ENCODE measurements at regions not wholly inside any gene's neighbourhood (a gene's known extent, or its start where the extent isn't known, plus 50 kb on each side); places are given as distances from the start of the nearest gene placed in this dataset.
"Not testable (repeated sequence)": the region's sequence is repeated elsewhere in the genome, so short reads cannot be mapped to it uniquely, and the experiment has no call there.

DNA sequence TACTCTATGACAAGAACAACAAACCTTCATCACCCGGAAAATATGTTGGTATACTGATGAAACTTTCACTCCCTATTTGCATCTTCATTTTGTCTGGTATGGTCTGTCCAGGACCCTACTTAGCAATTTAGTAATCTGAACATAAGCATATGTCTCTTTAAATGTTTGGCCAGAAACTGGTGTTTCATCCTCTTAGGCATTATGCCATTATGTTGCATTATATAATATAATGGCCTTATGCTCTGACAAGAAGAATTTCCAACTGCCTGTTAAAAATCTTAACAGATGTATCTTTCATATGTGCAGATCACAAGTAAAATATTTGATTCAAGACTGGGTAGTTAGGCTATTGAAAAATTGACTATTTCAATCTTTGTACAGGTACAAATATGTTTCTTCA is 610.6 kb upstream of the PRR20A start:
- Histone ChIP-seq H3K27me3 (replicated peaks) (no peaks in the 10 kb centered on the region), H3K27ac (no peak overlapping the region), H3K4me3 (no peak overlapping the region), H3K9me3 (replicated peaks) (no peaks in the 10 kb centered on the region), H3K36me3 (no peaks in the 10 kb centered on the region), H3K4me1 (replicated peaks) (no peaks in the 10 kb centered on the region)
- no peak for DNase-seq (ENCODE audit: low read depth in 1 of 2, low spot score in 2 of 2)

DNA sequence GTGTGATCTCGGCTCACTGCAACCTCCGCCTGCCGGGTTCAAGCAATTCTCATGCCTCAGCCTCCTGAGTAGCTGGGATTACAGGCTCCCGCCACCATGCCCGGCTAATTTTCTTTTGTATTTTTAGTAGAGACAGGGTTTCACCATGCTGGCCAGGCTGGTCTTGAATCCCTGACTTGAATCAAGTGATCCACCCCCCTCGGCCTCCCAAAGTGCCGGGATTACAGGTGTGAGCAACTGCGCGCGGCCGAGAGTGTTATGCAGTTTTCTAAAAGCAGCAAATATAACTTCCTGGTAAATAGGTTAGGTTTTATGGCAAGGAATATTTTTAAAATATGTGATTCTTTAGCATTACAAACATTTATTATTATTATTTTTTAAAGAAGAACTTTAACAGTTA is 592.8 kb upstream of the PRR20A start:
- not testable (repeated sequence) for H3K4me1 ChIP-seq (replicated peaks); H3K27me3 ChIP-seq (replicated peaks); H3K4me3 ChIP-seq; H3K27ac ChIP-seq; DNase-seq (ENCODE audit: low read depth in 1 of 2, low spot score in 2 of 2); H3K36me3 ChIP-seq; H3K9me3 ChIP-seq (replicated peaks)

DNA sequence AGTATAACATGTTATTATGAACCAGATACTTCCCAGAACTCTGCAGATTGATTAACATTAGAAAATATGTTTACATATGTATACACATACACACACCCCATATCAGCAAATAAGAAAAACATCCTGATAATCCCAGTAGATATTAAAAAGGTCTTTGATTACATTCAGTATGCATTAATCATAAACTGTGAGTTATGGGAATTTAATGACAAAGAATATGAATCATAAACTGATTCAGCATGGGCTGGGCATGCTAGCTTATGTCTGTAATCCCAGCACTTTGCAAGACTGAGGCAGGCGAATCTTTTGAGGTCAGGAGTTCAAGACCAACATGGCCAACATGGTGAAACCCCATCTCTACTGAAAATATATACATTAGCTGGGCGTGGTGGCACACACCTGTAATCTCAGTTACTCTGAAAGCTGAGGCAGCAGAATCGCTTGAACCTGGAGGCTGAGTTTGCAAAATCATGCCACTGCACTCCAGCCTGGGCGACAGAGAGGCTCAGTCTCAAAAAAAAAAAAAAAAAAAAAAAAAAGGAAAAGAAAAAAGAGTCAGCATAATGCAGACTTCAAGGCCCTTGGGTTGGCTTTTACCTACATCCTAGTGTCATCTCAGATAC is 581.9 kb upstream of the PRR20A start:
- Histone ChIP-seq H3K4me1 (replicated peaks) (no peaks in the 10 kb centered on the region), H3K36me3 (no peaks in the 10 kb centered on the region), H3K4me3 (no peak overlapping the region), H3K27me3 (replicated peaks) (no peaks in the 10 kb centered on the region), H3K9me3 (replicated peaks) (no peaks in the 10 kb centered on the region), H3K27ac (no peak overlapping the region)
- no peak for DNase-seq (ENCODE audit: low read depth in 1 of 2, low spot score in 2 of 2)

DNA sequence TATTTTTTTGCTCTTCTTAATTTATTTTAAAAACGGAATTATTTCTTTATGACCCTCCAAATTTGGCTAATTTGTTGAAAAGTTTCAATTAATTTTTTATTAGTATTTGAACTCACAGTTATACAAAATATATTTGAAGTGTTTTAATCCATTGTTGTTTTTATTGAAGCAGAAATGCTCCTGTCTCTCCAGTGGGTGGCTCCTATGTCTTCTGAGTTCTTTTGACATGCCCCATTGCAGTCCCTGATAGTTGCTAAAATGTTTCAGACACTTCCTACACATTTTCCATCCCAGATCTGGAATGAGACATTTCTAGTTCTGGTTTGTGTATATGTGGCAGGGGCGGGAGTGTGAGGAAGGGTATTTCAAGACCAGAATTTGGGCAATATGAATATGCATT is 579.4 kb upstream of the PRR20A start:
- Histone ChIP-seq H3K36me3 (no peaks in the 10 kb centered on the region), H3K9me3 (replicated peaks) (no peaks in the 10 kb centered on the region), H3K4me1 (replicated peaks) (no peaks in the 10 kb centered on the region), H3K27ac (no peak overlapping the region), H3K4me3 (no peak overlapping the region), H3K27me3 (replicated peaks) (no peaks in the 10 kb centered on the region)
- no peak for DNase-seq (ENCODE audit: low read depth in 1 of 2, low spot score in 2 of 2)

GRCh38 chr13:56563663-56564062 is 577.1 kb upstream of the PRR20A start:
- no peak for DNase-seq (ENCODE audit: low read depth in 1 of 2, low spot score in 2 of 2)
- no peak overlapping the region for H3K4me3 ChIP-seq
- no peak overlapping the region for H3K27ac ChIP-seq
- no peaks in the 10 kb centered on the region for H3K36me3 ChIP-seq
- no peaks in the 10 kb centered on the region for H3K9me3 ChIP-seq (replicated peaks)
- no peaks in the 10 kb centered on the region for H3K4me1 ChIP-seq (replicated peaks)
- no peaks in the 10 kb centered on the region for H3K27me3 ChIP-seq (replicated peaks)

DNA sequence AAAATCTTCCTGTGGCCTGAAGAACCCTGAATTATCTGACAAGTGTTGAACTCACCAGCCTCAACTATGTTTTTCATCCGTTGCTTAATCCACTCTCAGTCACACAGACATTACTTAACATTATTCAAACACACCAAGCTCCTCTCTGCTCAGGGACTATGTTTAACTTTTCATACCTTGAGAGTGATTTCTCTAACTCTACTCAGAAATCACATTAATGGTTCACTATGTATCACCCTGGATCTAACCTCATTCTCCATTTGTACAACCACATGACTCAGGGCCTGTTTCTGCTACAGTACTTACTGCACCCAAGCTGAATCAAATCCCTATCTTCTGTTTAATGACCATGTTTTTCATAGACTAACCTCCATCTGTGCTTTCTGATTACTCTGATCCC is 553.7 kb upstream of the PRR20A start:
- no peak overlapping the region for H3K4me3 ChIP-seq
- H3K36me3 ChIP-seq = no peaks in the 10 kb centered on the region
- H3K27ac ChIP-seq = no peak overlapping the region
- no peaks in the 10 kb centered on the region for H3K27me3 ChIP-seq (replicated peaks)
- DNase-seq (ENCODE audit: low read depth in 1 of 2, low spot score in 2 of 2) = no peak
- no peaks in the 10 kb centered on the region for H3K9me3 ChIP-seq (replicated peaks)
- no peaks in the 10 kb centered on the region for H3K4me1 ChIP-seq (replicated peaks)

GRCh38 chr13:56615572-56615971 is 525.1 kb upstream of the PRR20A start:
- H3K4me3 ChIP-seq = no peak overlapping the region
- H3K36me3 ChIP-seq = no peaks in the 10 kb centered on the region
- no peaks in the 10 kb centered on the region for H3K9me3 ChIP-seq (replicated peaks)
- no peak for DNase-seq (ENCODE audit: low read depth in 1 of 2, low spot score in 2 of 2)
- H3K4me1 ChIP-seq (replicated peaks) = no peaks in the 10 kb centered on the region
- H3K27me3 ChIP-seq (replicated peaks) = no peaks in the 10 kb centered on the region
- no peak overlapping the region for H3K27ac ChIP-seq

GRCh38 chr13:56622840-56623239 is 517.9 kb upstream of the PRR20A start:
- no peaks in the 10 kb centered on the region for H3K27me3 ChIP-seq (replicated peaks)
- H3K36me3 ChIP-seq = no peaks in the 10 kb centered on the region
- H3K9me3 ChIP-seq (replicated peaks) = no peaks in the 10 kb centered on the region
- no peaks in the 10 kb centered on the region for H3K4me1 ChIP-seq (replicated peaks)
- no peak overlapping the region for H3K4me3 ChIP-seq
- no peak overlapping the region for H3K27ac ChIP-seq
- no peak for DNase-seq (ENCODE audit: low read depth in 1 of 2, low spot score in 2 of 2)

GRCh38 chr13:56628886-56629285 is 511.8 kb upstream of the PRR20A start:
- not testable (repeated sequence) for H3K27me3 ChIP-seq (replicated peaks); H3K27ac ChIP-seq; H3K36me3 ChIP-seq; DNase-seq (ENCODE audit: low read depth in 1 of 2, low spot score in 2 of 2); H3K9me3 ChIP-seq (replicated peaks); H3K4me3 ChIP-seq; H3K4me1 ChIP-seq (replicated peaks)

GRCh38 chr13:56631060-56631459 is 509.7 kb upstream of the PRR20A start:
- not testable (repeated sequence) for H3K9me3 ChIP-seq (replicated peaks); DNase-seq (ENCODE audit: low read depth in 1 of 2, low spot score in 2 of 2); H3K27ac ChIP-seq; H3K4me3 ChIP-seq; H3K36me3 ChIP-seq; H3K27me3 ChIP-seq (replicated peaks); H3K4me1 ChIP-seq (replicated peaks)

GRCh38 chr13:56653043-56653442 is 487.7 kb upstream of the PRR20A start:
- Histone ChIP-seq H3K9me3 (replicated peaks) (no peaks in the 10 kb centered on the region), H3K27me3 (replicated peaks) (no peaks in the 10 kb centered on the region), H3K27ac (no peak overlapping the region), H3K4me1 (replicated peaks) (no peaks in the 10 kb centered on the region), H3K4me3 (no peak overlapping the region), H3K36me3 (no peaks in the 10 kb centered on the region)
- no peak for DNase-seq (ENCODE audit: low read depth in 1 of 2, low spot score in 2 of 2)

GRCh38 chr13:56659041-56659471 is 481.7 kb upstream of the PRR20A start:
- H3K36me3 ChIP-seq = no peaks in the 10 kb centered on the region
- peak in 1 of 2 experiments; percentile 36 for DNase-seq (ENCODE audit: low read depth in 1 of 2, low spot score in 2 of 2)

DNA sequence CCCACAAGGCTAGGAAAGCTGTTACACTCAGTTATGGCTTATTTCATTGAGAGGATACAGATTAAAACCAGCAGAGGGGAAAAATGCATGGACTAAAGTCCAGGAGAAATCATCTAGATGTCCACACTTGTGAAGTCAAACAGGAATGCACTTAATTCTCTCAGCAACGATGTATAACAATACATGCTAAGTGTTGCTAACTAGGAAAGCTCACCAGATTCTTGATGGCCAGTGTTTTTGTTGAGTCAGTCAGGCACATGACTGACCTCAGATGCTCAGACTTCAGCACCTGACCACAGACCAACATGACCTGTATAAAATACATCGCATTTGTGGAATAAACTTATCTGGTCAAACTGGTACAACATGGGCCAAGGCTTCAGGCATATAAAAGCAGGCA is 470.2 kb upstream of the PRR20A start:
- H3K27me3 ChIP-seq (replicated peaks) = no peaks in the 10 kb centered on the region

More at GRCh38 chr13:56659041-56659471, 481.7 kb upstream of the PRR20A start:
- Histone ChIP-seq H3K27me3 (replicated peaks) (no peaks in the 10 kb centered on the region), H3K9me3 (replicated peaks) (no peaks in the 10 kb centered on the region), H3K27ac (no peak overlapping the region), H3K4me1 (replicated peaks) (no peaks in the 10 kb centered on the region), H3K4me3 (no peak overlapping the region)

DNA sequence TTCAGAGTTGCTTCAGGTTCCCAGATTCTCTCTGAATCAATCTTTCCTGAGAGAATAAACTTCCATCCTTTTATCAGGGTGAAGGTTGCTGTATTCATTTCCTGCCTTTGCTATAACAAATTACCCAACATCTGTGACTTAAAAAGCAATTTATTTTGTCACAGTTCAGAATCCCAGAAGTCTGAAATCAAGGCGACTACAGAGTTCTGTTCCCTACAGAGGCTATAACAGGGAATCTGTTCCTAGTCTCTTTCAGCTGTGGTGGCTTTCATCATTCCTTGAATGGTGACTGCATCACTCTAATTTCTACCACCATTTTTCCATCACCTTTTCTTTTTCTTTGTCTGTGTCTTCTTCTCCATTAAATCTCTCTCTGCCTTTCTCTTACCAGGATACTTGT is 459.3 kb upstream of the PRR20A start:
- no peak overlapping the region for H3K27ac ChIP-seq
- H3K4me1 ChIP-seq (replicated peaks) = no peaks in the 10 kb centered on the region
- no peak overlapping the region for H3K4me3 ChIP-seq
- H3K36me3 ChIP-seq = no peaks in the 10 kb centered on the region
- no peak for DNase-seq (ENCODE audit: low read depth in 1 of 2, low spot score in 2 of 2)
- no peaks in the 10 kb centered on the region for H3K9me3 ChIP-seq (replicated peaks)
- no peaks in the 10 kb centered on the region for H3K27me3 ChIP-seq (replicated peaks)

More for the DNA sequence above, 470.2 kb upstream of the PRR20A start:
- Histone ChIP-seq H3K36me3 (no peaks in the 10 kb centered on the region), H3K9me3 (replicated peaks) (no peaks in the 10 kb centered on the region), H3K4me1 (replicated peaks) (no peaks in the 10 kb centered on the region), H3K27ac (no peak overlapping the region), H3K4me3 (no peak overlapping the region)
- no peak for DNase-seq (ENCODE audit: low read depth in 1 of 2, low spot score in 2 of 2)

DNA sequence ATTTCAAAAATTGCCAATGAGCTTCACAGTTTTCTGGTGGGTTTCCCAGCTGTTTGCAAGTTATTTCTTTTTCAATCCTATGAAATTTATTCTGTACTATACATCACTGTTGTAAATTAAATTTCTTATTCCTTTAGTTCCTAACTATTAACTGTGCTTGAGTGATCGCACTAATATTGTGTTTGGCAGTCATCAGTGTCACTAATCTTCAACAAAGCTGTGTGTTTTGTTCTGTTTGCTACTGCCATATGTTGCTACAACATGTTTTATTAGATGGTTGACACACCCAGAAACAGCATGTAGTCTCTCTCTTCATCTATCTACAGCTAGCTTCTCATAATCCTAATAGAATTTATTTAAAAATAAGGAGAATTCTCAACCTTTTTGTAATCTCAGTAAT is 453.6 kb upstream of the PRR20A start:
- H3K27me3 ChIP-seq (replicated peaks) = no peaks in the 10 kb centered on the region
- no peaks in the 10 kb centered on the region for H3K9me3 ChIP-seq (replicated peaks)
- H3K27ac ChIP-seq = no peak overlapping the region
- no peak for DNase-seq (ENCODE audit: low read depth in 1 of 2, low spot score in 2 of 2)
- H3K4me1 ChIP-seq (replicated peaks) = no peaks in the 10 kb centered on the region
- H3K4me3 ChIP-seq = no peak overlapping the region
- no peaks in the 10 kb centered on the region for H3K36me3 ChIP-seq
